GM21528 (cell line): ENCODE measurements at regions not wholly inside any gene's neighbourhood (a gene's known extent, or its start where the extent isn't known, plus 50 kb on each side); places are given as distances from the start of the nearest gene placed in this dataset.

Experiments used
- ATAC-seq: cut with Tn5 transposase; IDR thresholded peaks from one replicate; pipeline ENCODE4 v1.9.1; 2021; ENCODE audit warnings: mild to moderate bottlenecking, moderate library complexity; ENCODE audit not compliant: unreplicated experiment, low FRiP score

DNA sequence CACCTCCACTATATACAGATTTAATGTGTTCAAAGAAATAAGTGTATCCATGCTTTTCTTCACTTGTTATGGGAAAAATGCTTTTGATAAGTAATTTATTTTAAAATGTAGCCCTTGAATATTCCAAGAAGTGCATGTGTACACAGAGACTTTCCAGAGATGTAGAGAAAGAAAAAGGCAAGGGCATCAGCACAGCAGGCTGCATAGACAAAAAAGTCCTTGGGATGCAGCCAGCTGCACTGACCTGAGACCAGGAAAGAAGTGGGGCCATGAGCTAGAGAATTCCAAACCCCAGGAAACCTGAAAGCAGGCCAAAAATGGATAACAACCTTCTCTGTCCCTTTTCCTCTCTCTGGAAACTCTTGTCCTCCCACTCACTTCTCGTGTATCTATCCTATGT lies 51.6 kb upstream of the PRDM8 start:
- ATAC-seq, result no peak

DNA sequence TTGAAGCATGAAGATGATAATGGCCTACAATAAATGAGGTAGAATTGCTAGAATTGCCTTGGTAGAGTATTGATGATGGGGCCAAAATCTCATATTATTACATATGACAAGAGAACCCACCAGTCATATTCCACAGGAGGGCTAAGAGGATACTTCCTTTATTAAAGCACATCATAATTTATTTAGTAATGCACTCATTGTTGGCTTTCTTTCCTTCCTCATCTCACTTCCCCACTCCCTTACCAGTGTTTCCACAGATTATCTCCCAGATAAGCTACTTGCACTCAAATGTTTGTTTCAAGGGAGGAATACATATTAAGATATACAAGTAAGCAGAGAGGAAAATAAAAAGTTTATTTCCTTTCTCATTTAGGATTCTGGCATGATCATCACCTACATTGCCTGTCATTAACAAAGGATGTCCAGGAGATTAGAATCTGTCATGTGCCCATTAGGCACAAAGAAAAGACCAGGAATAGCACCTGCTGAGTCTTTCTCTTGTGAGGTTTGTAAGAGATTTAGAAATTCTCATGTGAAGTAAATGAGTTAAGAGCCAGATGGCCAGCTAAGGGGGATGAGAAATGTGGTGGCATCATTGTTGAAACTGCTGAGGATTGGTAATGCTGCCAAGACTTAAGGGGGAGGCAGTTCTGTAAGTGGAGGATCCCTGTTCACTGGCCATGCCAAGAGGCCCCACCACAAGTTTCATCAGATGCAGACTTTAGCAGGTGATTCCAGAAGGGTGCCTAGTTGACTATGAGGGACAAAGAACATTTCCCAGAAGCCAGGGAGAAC lies 52.4 kb upstream of the PRDM8 start:
- ATAC-seq, result no peak

DNA sequence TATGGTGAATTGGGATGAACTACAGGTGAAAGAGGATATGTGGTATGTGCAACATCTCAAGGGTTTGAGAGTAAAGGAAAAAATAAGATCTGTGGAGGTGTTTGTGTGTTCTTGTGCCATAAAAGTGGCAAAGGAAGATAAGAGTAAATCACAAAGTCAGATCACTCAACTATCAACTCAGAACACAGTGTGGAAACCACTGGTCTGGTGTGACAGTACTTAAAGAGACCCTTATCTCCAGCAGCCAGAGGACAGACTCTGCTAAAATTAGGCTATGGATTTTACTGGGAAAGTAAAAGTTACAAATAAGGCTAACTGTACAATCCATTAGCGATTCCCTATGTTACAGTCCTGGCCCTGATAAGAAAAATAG lies 54.0 kb upstream of the PRDM8 start:
- ATAC-seq, result no peak

DNA sequence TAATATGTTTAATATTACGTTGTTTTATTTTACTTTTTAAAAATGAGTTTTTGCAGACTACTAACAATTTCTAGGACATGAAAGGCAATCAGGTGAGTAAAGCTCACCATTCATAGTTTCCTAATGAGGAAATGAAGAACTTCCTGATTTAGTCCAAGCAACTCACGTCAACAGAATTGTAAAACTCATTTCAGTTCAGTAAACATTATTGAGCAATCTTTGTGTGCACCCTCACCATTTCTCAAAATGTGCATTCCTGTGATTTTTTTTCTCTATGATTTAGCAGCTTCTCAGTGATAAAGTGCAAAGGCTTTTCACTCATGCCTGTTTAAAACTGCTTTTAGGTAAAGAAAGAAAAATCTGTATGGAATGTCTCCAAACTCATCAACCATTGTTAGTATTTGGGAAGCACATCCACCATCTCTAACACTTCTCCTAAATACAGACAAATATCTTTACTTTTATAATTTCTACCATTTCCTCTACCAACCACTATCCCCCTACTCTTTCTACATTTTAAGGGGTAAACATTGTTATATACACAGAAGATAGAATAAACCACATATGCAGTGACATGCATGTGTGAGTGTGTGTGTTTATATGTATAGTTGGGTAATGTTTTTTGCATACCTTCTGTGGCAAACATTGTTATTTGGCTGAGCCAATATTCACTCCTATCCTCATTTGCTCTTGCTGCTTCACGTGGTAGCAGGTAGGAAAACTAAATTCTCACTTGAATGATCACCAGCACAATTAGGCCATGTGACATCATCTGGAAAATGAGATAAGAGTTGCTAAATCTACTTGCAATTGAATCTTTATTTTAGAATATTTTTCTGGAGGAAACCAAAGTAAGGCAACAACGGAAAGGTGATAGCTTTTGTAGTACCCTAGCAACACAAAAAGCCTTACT lies 54.7 kb upstream of the PRDM8 start:
- no peak for ATAC-seq

DNA sequence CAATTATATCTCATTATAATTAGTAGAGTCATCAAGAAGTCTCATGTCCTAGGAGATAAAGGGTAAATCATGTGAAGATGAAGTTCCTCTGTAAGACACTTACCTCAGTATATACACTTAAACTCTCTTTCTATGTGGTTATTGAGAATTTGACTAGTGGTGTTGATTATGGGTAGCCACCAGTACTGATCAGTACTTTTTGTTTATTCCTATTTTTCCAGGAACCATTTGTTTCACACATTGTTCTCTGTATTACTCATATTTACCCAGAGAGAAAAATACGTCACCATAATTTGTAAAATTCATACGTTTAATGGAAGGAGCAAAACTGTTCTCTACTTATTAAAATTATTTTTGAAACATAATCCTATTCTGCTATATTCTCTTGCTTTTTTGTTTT lies 55.8 kb upstream of the PRDM8 start:
- no peak for ATAC-seq

DNA sequence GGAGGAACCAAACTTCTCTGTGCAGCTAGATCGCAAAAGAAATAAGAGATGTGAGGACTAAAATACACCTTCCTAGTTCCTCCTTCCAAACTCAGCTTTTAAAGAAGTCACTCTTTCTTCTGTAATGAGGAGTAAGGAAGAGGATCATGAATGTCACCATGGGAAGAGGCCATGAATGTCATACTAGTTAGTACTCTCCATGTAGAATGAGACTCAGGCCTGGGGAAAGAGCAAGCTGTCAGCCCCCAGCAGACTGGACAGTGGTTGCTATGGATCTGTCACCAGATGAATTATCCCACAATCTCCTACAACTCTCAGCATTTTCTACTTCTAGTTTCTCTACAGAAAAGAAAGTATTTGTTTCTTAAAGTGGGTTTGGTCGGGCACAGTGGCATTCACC lies 57.1 kb upstream of the PRDM8 start:
- ATAC-seq, result no peak

DNA sequence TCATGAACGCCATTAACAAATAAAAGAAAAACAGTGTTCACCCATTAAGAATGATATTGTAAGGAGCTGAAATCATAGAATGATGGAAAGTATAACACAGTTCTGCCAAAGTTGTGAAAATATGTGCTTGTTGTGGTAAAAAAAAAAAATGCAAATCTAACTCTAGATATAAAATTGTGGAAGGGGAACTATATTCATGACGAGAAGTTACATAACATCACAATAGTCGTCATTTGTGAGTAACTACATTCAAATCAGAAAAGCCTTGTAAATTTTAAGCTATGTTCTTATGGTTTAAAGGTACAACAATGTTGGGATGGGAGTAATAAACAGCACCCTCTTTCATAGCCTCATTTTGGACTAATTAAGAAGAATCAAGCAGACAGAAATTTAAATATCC lies 57.6 kb upstream of the PRDM8 start:
- no peak for ATAC-seq

DNA sequence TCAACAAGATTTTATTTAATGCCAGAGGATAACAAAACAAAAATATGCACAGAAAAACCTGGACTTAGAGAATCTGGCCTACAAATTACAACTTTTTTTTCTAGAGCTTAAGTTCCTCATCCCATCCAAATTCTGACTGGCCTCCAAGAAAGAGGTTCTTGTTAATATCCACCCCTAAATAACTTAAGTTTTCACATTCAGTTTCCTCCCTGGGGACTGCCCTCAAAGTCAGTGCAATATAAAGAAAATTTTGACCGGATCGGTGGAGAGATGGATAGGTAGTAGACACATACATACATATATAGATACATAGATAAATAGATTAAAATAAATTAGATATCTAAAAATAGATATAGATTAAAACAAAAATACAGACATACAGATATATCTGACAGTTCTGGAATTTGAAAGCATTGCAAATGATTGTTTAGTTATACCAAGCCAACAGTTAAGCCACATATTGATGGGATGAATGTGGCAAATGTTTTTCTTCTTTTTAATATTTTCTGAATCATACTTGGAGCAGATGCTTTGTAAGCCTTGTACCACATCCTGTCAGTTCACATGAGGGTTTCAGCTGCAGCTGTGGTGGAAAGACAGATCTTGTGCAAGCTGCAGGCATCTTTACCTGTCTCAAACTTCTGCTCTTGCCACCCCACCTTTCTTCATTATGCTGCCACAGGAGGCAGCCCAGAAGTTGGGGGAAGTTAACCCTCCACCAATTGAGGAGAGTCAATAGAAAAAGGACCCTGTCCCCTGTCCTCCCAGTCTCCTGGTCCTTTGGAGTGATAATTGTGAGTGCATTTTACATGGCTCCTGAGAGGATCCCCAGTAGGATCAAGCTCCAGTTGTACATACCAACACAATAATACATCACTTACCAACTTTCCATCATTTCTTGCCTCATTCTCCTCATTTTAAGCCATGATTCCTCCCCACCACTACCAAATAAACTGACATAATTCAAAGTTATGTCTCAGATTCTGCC lies 58.5 kb upstream of the PRDM8 start:
- ATAC-seq, result peak; percentile 93

DNA sequence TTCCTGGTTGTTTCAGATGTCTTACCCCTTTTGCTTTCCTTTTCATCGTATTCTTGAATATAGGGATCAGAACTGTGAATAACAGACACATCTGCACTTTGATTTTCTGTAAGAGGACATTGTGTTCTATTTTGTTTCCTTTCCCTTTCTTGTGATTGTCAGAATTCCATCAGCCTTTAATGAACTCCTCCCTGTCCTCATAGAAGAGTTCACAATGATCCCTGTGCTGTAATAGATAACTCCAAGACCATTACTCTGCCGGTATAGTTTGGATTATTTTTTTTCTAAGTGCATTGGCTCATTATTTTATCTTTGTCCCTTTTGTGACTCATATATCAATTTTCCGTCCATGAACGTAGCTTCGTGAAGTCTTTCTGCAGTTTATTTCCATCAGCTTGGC lies 59.7 kb upstream of the PRDM8 start:
- no peak for ATAC-seq

DNA sequence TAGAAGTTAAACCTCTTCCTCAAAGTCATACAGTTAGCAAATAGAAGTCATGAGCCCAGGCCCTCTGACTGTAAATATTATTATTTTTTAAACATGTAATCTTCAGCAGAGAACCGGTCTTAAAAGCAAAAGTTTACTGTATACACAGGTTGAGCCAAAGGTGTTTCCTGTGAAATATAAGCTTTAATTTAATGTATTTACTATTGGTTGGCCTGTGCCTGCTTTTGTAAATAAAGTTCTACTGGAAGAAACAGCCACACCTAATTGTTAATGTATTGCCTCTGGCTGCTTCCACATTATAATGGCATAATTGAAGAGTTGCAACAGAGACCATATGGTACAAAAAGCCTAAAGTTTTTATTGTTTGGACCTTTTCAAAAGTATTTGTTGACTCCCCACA lies 61.0 kb upstream of the PRDM8 start:
- ATAC-seq, result no peak

DNA sequence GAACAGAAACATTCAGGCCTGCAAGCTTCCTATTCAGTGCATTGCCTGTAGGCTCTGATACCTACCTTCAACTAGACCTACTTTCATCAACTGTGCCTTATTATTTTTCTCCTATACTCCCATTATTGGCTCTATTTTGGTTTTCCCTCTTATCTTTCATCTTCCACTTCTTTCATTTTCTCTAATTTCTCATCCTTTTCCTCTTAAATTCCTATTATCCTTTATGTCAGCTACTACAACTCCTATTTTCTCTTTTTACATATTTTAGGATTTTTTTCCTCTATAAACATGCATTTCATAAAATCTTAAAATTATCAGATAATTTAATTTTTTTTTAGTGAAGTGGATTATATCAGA lies 61.6 kb upstream of the PRDM8 start:
- ATAC-seq, result no peak

DNA sequence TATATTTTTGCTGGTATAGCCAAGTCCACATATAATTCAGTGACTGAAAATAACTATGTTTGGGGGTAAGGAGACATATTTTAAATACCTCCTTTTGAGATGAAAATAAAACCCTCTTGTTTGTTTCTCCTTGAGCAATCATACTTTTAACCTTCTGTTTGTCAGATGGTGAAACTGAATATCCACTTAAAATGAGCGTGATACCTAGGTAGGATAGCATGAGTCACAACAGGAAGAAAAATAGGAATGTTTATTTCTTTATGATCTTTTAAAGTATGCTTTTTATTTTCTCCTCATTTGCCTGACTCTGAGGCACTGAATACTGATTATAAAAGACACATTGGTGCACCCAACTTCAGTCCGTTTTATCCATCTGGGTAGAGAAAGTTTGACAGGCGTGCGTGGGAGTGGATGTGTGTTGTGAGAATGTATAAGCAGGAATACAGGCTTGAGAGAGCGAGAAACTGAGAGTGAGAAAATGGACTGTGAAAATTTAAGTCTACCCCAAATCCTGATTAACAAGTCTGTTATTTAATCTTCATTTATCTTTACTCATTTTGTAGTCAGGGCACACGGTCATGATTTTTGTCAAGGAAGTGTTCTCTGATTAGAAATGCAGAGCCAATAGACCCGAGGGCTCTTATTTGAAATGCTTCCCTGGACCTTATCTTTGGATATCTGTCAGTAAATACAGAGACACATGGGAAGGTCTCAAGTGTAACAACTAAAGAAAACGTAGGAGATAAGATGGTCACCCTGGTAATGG lies 62.1 kb upstream of the ANTXR2 start:
- no peak for ATAC-seq

DNA sequence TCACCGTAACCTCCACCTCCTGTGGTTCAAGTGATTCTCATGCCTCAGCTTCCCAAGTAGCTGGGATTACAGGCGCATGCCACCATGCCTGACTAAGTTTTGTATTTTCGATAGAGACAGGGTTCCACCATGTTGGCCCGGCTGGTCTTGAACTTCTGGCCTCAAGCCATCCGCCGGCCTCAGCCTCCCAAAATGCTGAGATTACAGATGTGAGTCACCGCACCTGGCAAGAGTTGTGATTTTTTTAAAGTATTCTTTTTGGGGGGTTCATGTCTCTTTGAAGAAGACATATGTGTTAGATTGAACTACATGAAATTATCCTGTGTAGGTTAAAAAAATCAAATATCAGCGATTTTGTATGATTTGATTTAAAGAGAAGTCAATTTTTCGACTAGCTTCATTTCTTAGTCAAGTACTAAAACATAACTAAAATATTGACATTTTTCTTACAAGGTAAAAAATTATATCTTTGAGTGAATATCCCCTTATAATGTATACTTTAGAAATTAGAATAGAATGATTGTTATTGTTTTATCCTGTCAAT lies 60.3 kb upstream of the ANTXR2 start:
- ATAC-seq, result no peak

DNA sequence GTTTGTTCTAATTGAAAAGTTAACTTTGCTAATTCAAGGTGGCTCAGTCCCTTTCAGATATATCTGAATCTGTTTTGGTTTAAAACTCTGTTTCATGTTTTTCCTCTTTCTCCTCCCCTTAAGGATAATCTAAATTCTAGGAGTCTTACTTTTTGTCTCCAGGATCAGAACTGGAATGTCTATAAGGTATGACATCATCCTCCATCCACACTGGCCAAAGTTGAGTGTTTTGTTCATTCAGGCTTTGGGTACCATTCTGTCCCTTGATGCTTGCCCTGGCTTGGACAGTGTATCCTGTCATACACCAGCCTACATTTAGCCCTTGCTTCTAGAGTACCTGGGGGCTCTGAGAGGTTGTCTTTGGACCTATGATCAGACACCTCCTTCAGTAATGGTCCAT lies 56.8 kb upstream of the ANTXR2 start:
- no peak for ATAC-seq

DNA sequence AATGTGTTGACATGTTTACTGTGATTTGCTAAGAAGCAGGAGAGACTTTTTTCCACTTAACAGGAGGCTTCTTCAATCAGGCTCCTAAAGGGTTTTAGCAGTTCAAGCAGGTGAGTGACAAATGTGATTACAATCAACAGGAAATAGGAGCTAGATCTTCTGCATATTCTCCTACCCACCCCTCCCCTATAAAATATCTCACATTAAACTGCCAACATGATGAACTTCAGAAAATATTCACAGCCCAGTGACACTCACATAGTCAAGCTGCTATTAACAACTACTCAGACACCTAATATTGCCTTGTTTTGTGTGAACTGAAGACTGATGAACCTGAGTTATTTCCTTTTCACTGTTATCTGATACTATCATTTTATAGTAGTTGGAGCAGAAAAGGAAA lies 55.9 kb upstream of the ANTXR2 start:
- no peak for ATAC-seq

DNA sequence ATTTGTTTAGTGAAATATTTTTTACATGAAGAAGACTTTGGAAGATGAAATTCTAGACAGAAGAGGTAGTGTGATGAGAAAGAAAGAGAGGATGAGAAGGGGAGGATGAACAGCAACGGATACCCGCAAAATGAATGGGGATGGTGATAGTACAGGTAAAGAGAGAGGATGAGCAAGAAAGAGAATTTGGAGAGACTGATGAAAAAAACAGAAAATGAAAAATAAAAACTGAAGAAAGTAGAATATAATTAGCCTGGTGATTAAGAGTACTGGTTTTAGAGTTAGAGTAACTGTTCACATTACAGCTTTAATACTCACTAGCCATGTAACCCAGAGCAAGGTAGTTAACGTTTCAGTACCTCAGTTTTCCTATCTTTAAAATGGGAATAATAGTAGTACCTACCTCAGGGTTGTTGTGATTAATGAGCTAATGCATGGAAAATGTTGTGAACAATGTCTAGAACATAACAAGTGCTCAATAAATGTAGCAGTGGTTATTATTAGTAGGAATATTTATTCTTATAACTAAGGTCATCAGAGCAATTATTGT lies 54.9 kb upstream of the ANTXR2 start:
- no peak for ATAC-seq

DNA sequence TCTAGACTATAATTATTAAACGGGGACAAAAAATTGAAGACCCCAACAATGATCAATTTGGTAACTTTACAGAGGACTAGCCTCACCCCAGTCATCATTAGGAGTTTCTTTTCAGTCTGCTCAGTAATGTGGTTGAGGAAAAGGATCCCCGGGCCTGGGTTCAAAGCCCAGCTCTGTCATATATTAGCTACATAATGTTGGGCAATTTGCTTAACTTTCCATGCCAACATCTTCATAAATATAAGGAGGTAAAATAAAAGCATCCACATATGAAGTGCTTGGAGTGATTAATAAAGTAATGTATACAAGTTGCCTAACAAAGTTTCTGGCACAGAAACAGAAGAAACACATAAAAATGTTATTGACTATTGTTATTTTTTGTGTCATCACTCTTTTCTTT lies 53.4 kb upstream of the ANTXR2 start:
- ATAC-seq, result no peak

DNA sequence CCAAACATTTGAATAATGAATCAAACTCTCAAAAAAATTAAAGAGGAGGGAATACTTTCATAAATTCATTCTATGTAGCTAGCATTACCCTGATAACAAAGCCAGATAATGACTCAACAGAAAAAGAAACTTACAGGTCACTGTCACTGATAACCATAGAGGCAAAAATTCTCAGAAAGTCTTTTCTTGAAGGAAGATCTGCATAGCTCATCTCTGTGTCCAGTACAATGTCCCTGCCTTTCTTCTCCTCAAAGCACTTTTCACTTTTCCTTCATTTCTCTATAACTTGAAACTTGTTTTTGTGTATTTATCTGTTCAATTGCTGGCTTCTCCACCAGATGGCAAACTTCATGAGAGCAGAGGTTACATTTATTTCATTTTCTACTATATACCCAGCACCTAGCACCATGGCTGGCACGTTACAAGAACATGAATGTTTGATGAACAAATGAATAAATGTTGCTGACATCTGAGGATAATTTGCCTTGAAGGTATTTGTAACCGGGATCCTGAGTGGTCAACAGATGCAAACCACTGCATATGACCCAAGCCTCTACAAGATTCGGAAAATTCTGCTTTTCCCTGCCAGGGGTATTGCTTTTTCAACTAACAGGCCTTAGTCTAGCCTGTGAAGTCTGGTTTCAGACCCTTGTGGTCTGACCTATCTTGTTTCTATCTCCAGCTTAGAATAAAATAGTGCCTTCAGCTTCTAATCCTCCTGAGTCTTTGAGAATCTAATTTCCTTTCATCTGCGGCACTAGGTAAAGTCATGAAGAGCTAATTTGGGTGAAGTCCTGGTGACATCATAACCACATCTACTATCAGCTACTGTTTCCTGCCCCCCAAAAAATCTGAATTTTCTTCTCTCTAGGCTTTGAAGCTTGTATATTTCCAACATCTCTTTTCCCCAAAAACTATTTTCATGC lies 52.5 kb upstream of the ANTXR2 start:
- peak; percentile 68 for ATAC-seq
